HepG2 (cell line): ENCODE measurements at regions not wholly inside any gene's neighbourhood (a gene's known extent, or its start where the extent isn't known, plus 50 kb on each side); places are given as distances from the start of the nearest gene placed in this dataset.

Experiments
- CENPT ChIP-seq: sonication (generic); formaldehyde crosslinking; IDR thresholded peaks from 2 replicates; pipeline ENCODE4 v1.8.0; 2022; ENCODE audit warnings: low read depth, mild to moderate bottlenecking, moderate library complexity, missing genetic modification reagents
- DNMT3B ChIP-seq: conservative IDR thresholded peaks from 2 replicates; pipeline ENCODE4 v1.6.1; 2016; ENCODE audit warnings: missing biosample characterization, control low read depth
- DR1 ChIP-seq: sonication (generic); formaldehyde crosslinking; IDR thresholded peaks from 2 replicates; pipeline ENCODE4 v1.8.0; 2021; ENCODE audit warnings: mild to moderate bottlenecking, missing genetic modification reagents, inconsistent platforms
- EP300 ChIP-seq, 3 experiments: sonication (generic) in 1 of 3; formaldehyde crosslinking in 1 of 3; IDR thresholded peaks; 2 replicates each; pipeline versions ENCODE4 v1.5.1 to v1.6.1; 2011 to 2020; ENCODE audit warnings: low read depth in 2 of 3, low read length in 2 of 3, borderline replicate concordance in 1 of 3, improper control_type of control experiment in 1 of 3, mild to moderate bottlenecking in 1 of 3, missing genetic modification reagents in 1 of 3, moderate library complexity in 1 of 3
- EZH2 ChIP-seq: conservative IDR thresholded peaks from 2 replicates; pipeline ENCODE4 v1.6.1; 2012; ENCODE audit warnings: mild to moderate bottlenecking, low read depth, low read length, moderate library complexity
- FOXJ3 ChIP-seq: sonication (generic); formaldehyde crosslinking; IDR thresholded peaks from 2 replicates; pipeline ENCODE4 v1.4.0; 2020; ENCODE audit warnings: missing genetic modification reagents, mild to moderate bottlenecking, borderline replicate concordance
- GTF2F1 ChIP-seq: fragments of 150-350 bp; IDR thresholded peaks from 2 replicates; pipeline ENCODE4 v1.6.1; 2014; ENCODE audit warnings: low read length
- ISX ChIP-seq: sonication (generic); formaldehyde crosslinking; conservative IDR thresholded peaks from 2 replicates; pipeline ENCODE4 v1.5.0; 2020; ENCODE audit warnings: missing genetic modification reagents
- LCORL ChIP-seq, 2 experiments: fragments of 450-650 bp in 1 of 2; sonication (generic) in 1 of 2; formaldehyde crosslinking in 1 of 2; IDR thresholded peaks; 2 replicates each; pipeline versions ENCODE4 v1.5.0 to v1.6.1; 2017 to 2020; ENCODE audit warnings: antibody characterized with exemption in 1 of 2, missing genetic modification reagents in 1 of 2
- MTF2 ChIP-seq: sonication (generic); formaldehyde crosslinking; IDR thresholded peaks from 2 replicates; pipeline ENCODE4 v1.5.0; 2020; ENCODE audit warnings: missing genetic modification reagents, borderline replicate concordance
- MXD4 ChIP-seq: IDR thresholded peaks from 2 replicates; pipeline ENCODE4 v1.6.1; 2016; ENCODE audit warnings: mild to moderate bottlenecking, missing biosample characterization, missing genetic modification reagents
- RBM39 ChIP-seq: fragments of 200-400 bp; formaldehyde crosslinking; IDR thresholded peaks from one replicate; pipeline ENCODE4 v1.6.1; 2018; ENCODE audit warnings: antibody characterized with exemption, mild to moderate bottlenecking, low read depth, low read length; ENCODE audit not compliant: poor library complexity, severe bottlenecking
- SIN3B ChIP-seq: fragments of 150-350 bp; IDR thresholded peaks from 2 replicates; pipeline ENCODE4 v1.6.1; 2014; ENCODE audit warnings: low read length
- SMYD3 ChIP-seq: sonication (generic); formaldehyde crosslinking; IDR thresholded peaks from 2 replicates; pipeline ENCODE4 v1.8.1; 2023; ENCODE audit warnings: mild to moderate bottlenecking, missing genetic modification reagents
- TBX3 ChIP-seq: fragments of 450-650 bp; IDR thresholded peaks from 2 replicates; pipeline ENCODE4 v1.6.1; 2017; ENCODE audit warnings: antibody characterized with exemption, mild to moderate bottlenecking, inconsistent platforms, borderline replicate concordance
- ZNF253 ChIP-seq: sonication (generic); formaldehyde crosslinking; IDR thresholded peaks from 2 replicates; pipeline ENCODE4 v1.8.0; 2022; ENCODE audit warnings: mild to moderate bottlenecking, missing genetic modification reagents, borderline replicate concordance
- ZNF432 ChIP-seq: sonication (generic); formaldehyde crosslinking; IDR thresholded peaks from 2 replicates; pipeline ENCODE4 v1.5.0; 2020; ENCODE audit warnings: missing genetic modification reagents, mild to moderate bottlenecking, borderline replicate concordance
- ZNF598 ChIP-seq: sonication (generic); formaldehyde crosslinking; IDR thresholded peaks from 2 replicates; pipeline ENCODE4 v1.5.1; 2020; ENCODE audit warnings: mild to moderate bottlenecking, missing genetic modification reagents, borderline replicate concordance
- ZNF607 ChIP-seq: sonication (generic); formaldehyde crosslinking; IDR thresholded peaks from 2 replicates; pipeline ENCODE4 v1.5.1; 2020; ENCODE audit warnings: missing genetic modification reagents, mild to moderate bottlenecking, borderline replicate concordance
- TF ChIP-seq, protein P1 (sequence below): sonication (generic); formaldehyde crosslinking; IDR thresholded peaks from 2 replicates; pipeline ENCODE4 v1.5.1; 2020; ENCODE audit warnings: missing genetic modification reagents, mild to moderate bottlenecking, borderline replicate concordance
- TF ChIP-seq, protein P2 (sequence below): IDR thresholded peaks from 2 replicates; pipeline ENCODE4 v1.6.1; 2016; ENCODE audit warnings: control low read depth
- TF ChIP-seq, protein P3 (sequence below): sonication (generic); formaldehyde crosslinking; IDR thresholded peaks from 2 replicates; pipeline ENCODE4 v1.4.0; 2020; ENCODE audit warnings: missing genetic modification reagents
- TF ChIP-seq, protein P4 (sequence below): sonication (generic); formaldehyde crosslinking; IDR thresholded peaks from 2 replicates; pipeline ENCODE4 v1.5.0; 2020; ENCODE audit warnings: missing genetic modification reagents

DNA sequence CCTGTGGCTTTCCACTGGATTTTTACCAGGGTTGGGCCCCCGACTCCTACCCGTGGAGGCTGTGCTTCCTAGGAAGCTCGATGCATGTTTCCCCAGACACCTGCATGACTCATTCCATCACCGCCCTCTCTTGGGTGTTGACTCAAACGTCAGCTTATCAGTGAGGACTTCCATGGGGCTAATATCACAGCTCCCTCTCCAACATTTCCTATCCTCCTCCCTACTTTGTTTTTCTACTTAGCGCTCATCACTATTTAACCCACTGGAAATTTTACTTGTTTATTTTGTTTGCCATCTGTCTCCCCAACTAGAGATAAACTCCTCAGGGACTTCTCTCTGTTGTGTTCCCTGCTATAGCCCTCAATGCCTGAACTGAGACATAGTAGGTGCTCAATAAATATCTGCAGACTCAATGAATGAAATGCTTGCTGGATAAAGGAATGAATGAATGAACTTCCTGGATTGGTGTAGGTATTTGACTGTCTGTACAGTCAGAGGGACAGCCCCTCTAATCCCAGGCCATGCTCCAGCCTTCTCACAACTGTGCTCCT is 55.9 kb upstream of the EPCAM start (continued):
- TF ChIP-seq, protein P1, sequence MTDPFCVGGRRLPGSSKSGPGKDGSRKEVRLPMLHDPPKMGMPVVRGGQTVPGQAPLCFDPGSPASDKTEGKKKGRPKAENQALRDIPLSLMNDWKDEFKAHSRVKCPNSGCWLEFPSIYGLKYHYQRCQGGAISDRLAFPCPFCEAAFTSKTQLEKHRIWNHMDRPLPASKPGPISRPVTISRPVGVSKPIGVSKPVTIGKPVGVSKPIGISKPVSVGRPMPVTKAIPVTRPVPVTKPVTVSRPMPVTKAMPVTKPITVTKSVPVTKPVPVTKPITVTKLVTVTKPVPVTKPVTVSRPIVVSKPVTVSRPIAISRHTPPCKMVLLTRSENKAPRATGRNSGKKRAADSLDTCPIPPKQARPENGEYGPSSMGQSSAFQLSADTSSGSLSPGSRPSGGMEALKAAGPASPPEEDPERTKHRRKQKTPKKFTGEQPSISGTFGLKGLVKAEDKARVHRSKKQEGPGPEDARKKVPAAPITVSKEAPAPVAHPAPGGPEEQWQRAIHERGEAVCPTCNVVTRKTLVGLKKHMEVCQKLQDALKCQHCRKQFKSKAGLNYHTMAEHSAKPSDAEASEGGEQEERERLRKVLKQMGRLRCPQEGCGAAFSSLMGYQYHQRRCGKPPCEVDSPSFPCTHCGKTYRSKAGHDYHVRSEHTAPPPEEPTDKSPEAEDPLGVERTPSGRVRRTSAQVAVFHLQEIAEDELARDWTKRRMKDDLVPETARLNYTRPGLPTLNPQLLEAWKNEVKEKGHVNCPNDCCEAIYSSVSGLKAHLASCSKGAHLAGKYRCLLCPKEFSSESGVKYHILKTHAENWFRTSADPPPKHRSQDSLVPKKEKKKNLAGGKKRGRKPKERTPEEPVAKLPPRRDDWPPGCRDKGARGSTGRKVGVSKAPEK (CRISPR knock-in tag), result no peak
- TF ChIP-seq EP300 (IDR thresholded peaks at IDR 0.05; ENCODE audit: low read depth in 2 of 2, low read length in 2 of 2) (peak in 1 of 2 experiments; percentile 81; a peak in 2 of 4 replicates), EP300 (CRISPR knock-in tag; IDR thresholded peaks at IDR 0.05; ENCODE audit: borderline replicate concordance) (no peak), ZNF432 (no peak), SMYD3 (CRISPR knock-in tag) (no peak), ZNF253 (CRISPR knock-in tag) (no peak), GTF2F1 (no peak), ISX (CRISPR knock-in tag) (no peak), DNMT3B (no peak; the same call in 1 of the 2 replicates), FOXJ3 (CRISPR knock-in tag) (0 out of 2 replicates have a peak, but pooled peaks have one; percentile 16), RBM39 (no peak), ZNF607 (CRISPR knock-in tag) (no peak), LCORL (IDR thresholded peaks at IDR 0.05) (no peak), LCORL (CRISPR knock-in tag; IDR thresholded peaks at IDR 0.05) (no peak; the same call in 1 of the 2 replicates), MTF2 (CRISPR knock-in tag) (no peak), TBX3 (no peak), CENPT (CRISPR knock-in tag) (no peak), ZNF598 (CRISPR knock-in tag) (peak; percentile 75; the same call in 1 of the 2 replicates), DR1 (no peak), MXD4 (no peak), SIN3B (no peak), EZH2 (no peak)
- TF ChIP-seq, protein P2, sequence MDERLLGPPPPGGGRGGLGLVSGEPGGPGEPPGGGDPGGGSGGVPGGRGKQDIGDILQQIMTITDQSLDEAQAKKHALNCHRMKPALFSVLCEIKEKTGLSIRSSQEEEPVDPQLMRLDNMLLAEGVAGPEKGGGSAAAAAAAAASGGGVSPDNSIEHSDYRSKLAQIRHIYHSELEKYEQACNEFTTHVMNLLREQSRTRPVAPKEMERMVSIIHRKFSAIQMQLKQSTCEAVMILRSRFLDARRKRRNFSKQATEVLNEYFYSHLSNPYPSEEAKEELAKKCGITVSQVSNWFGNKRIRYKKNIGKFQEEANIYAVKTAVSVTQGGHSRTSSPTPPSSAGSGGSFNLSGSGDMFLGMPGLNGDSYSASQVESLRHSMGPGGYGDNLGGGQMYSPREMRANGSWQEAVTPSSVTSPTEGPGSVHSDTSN (CRISPR knock-in tag), result no peak
- TF ChIP-seq, protein P3, sequence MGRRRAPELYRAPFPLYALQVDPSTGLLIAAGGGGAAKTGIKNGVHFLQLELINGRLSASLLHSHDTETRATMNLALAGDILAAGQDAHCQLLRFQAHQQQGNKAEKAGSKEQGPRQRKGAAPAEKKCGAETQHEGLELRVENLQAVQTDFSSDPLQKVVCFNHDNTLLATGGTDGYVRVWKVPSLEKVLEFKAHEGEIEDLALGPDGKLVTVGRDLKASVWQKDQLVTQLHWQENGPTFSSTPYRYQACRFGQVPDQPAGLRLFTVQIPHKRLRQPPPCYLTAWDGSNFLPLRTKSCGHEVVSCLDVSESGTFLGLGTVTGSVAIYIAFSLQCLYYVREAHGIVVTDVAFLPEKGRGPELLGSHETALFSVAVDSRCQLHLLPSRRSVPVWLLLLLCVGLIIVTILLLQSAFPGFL, result no peak
- TF ChIP-seq, protein P4, sequence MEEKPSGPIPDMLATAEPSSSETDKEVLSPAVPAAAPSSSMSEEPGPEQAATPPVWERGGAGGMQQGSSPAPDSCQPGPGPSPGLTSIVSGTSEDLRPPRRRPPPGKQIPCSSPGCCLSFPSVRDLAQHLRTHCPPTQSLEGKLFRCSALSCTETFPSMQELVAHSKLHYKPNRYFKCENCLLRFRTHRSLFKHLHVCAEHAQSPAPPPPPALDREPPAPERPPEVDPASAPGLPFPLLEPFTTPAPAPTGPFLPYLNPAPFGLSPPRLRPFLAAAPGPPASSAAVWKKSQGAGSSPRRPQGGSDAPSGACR (CRISPR knock-in tag), result no peak
